ENCODE measurements at regions not wholly inside any gene's neighbourhood (a gene's known extent, or its start where the extent isn't known, plus 50 kb on each side); places are given as distances from the start of the nearest gene placed in this dataset.

GRCh38 chr2:16329421-16329820 lies 336.2 kb downstream of the CYRIA start (continued):
- TF ChIP-seq RFX5 (IDR thresholded peaks at IDR 0.05; ENCODE audit: borderline replicate concordance, low read depth, low read length), result no peak
- no peak for TF ChIP-seq BCL11A (IDR thresholded peaks at IDR 0.05; ENCODE audit: low read depth in 2 of 2, low read length in 2 of 2)
- TF ChIP-seq CBX8 (IDR thresholded peaks at IDR 0.05; ENCODE audit: borderline replicate concordance, low read depth, low read length), result no peak
- TF ChIP-seq SP4 (IDR thresholded peaks at IDR 0.05; ENCODE audit: low read length), result no peak
- TF ChIP-seq SIX5 (IDR thresholded peaks at IDR 0.05; ENCODE audit: low read depth, low read length), result no peak
- no peak for TF ChIP-seq GABPA (IDR thresholded peaks at IDR 0.05; ENCODE audit: borderline replicate concordance, insufficient read depth, low read length)
- no peak for TF ChIP-seq JUN (IDR thresholded peaks at IDR 0.05; ENCODE audit: low read depth, low read length)
- TF ChIP-seq BRCA1 (IDR thresholded peaks at IDR 0.05; ENCODE audit: low read depth, low read length), result no peak

All from H1 (cell line).